Neutrophil (primary cell): ENCODE measurements at regions not wholly inside any gene's neighbourhood (a gene's known extent, or its start where the extent isn't known, plus 50 kb on each side); places are given as distances from the start of the nearest gene placed in this dataset.

Experiments
- H3K27ac ChIP-seq: fragments of 200-600 bp; sonication (generic); 2 replicates; pipeline ENCODE4 v1.5.1; 2016; ENCODE audit warnings: mild to moderate bottlenecking, moderate library complexity
- H3K27me3 ChIP-seq: fragments of 200-600 bp; sonication (generic); 2 replicates; pipeline ENCODE4 v1.6.0; 2016; ENCODE audit warnings: mild to moderate bottlenecking
- H3K36me3 ChIP-seq: fragments of 200-600 bp; sonication (generic); 2 replicates; pipeline ENCODE4 v1.5.1; 2017
- H3K4me1 ChIP-seq, 2 experiments: fragments of 200-600 bp in 1 of 2; sonication (generic) in 1 of 2; 1 replicate in 1 of 2; 2 replicates in 1 of 2; pipeline versions ENCODE4 v1.5.1 to v1.6.1; 2013 to 2016; ENCODE audit warnings: low read depth in 1 of 2, low read length in 1 of 2, mild to moderate bottlenecking in 1 of 2, moderate library complexity in 1 of 2; ENCODE audit not compliant: control insufficient read depth in 1 of 2, insufficient read depth in 1 of 2
- H3K4me3 ChIP-seq, 2 experiments: fragments of 200-600 bp in 1 of 2; sonication (generic) in 1 of 2; 1 replicate in 1 of 2; 2 replicates in 1 of 2; pipeline ENCODE4 v1.5.1; 2013 to 2016; ENCODE audit warnings: low read depth in 1 of 2, low read length in 1 of 2, mild to moderate bottlenecking in 1 of 2, moderate library complexity in 1 of 2
- H3K9me3 ChIP-seq: fragments of 200-600 bp; sonication (generic); 2 replicates; pipeline ENCODE4 v1.5.1; 2016
- CTCF ChIP-seq: fragments of 200-600 bp; sonication (generic); IDR thresholded peaks from 2 replicates; pipeline ENCODE4 v1.5.1; 2016; ENCODE audit warnings: antibody characterized with exemption

DNA sequence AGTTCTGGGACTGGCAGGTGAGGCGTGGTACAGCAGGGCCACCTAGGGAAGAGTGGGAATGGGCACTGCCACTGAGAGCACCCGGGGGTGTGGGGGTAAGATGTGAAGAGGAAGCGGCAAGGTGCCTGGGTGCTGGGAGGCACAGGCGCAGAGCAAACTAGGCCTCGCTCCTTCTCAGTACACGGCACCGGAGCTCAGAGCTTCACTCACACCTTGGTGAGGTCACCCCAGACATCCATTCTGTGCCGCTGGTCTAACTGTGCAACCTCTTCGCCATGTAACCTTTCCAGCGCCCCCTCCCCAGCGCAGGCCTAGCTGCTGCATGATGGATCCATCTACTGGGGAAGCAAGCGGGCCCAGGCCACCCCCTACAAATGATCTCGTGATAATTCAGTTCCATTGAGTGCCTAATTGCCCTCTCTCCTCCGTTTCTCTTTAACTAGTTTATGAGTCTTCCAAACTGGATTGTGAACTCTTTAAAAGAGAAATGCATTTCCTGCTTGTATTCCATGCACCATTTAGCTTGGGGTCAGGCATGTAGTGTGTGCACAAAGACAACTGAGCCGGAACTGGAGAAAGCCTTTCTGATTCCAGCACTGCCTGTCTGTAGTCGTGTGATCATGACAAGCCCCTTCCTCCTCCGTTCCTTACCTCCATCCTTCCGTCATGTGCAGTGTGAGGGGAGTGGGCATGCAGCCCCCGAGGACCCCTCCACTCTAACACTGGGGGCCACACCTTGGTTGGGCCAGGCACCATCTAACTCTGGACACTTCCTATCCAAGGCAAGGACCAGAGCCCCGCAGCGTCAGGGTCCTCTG is 1475.2 kb downstream of the TBC1D22A start:
- H3K4me3 ChIP-seq = no peak overlapping the region
- TF ChIP-seq CTCF = no peak
- no peaks in the 10 kb centered on the region for H3K9me3 ChIP-seq
- H3K27me3 ChIP-seq = peaks cover 11% of the 10 kb centered on the region
- no peaks in the 10 kb centered on the region for H3K36me3 ChIP-seq
- no peak overlapping the region for H3K27ac ChIP-seq
- H3K4me1 ChIP-seq = no peaks in the 10 kb centered on the region

DNA sequence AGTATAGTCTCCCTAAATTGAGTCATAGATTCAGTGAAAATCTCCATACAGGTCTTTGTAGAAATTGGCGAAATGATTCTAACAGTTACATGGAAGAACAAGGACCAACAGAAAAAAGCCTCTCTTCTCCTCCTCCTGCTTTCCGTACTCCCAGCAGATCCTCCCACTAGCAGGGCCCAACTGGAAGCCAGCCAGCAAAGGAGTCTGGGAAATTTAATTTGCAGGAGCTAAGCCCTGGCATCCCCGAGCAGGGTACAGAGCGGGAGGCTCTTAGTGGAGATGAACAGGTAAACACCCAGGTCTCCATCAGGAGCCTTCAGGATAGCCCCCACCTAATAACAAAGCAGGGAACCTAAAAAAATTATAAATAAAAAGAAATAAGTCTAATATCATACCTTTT is 1473.8 kb downstream of the TBC1D22A start:
- no peaks in the 10 kb centered on the region for H3K9me3 ChIP-seq
- H3K27me3 ChIP-seq = peaks cover 11% of the 10 kb centered on the region
- no peaks in the 10 kb centered on the region for H3K36me3 ChIP-seq
- no peaks in the 10 kb centered on the region for H3K4me1 ChIP-seq
- H3K4me3 ChIP-seq = no peak overlapping the region
- H3K27ac ChIP-seq = no peak overlapping the region
- no peak for TF ChIP-seq CTCF

GRCh38 chr22:48235744-48236143 is 1473.3 kb downstream of the TBC1D22A start:
- TF ChIP-seq CTCF = no peak
- Histone ChIP-seq H3K27me3 (peaks cover 11% of the 10 kb centered on the region), H3K9me3 (no peaks in the 10 kb centered on the region), H3K4me1 (no peaks in the 10 kb centered on the region), H3K36me3 (no peaks in the 10 kb centered on the region), H3K4me3 (no peak overlapping the region), H3K27ac (no peak overlapping the region)

GRCh38 chr22:48234011-48234410 is 1471.6 kb downstream of the TBC1D22A start:
- Histone ChIP-seq H3K36me3 (no peaks in the 10 kb centered on the region), H3K4me1 (no peaks in the 10 kb centered on the region), H3K9me3 (no peaks in the 10 kb centered on the region), H3K27me3 (peaks cover 4% of the 10 kb centered on the region), H3K27ac (no peak overlapping the region), H3K4me3 (no peak overlapping the region)
- no peak for TF ChIP-seq CTCF

- Histone ChIP-seq H3K27ac (no peak overlapping the region), H3K36me3 (no peaks in the 10 kb centered on the region), H3K9me3 (no peaks in the 10 kb centered on the region), H3K4me1 (no peaks in the 10 kb centered on the region), H3K27me3 (peaks cover under 1% of the 10 kb centered on the region), H3K4me3 (no peak overlapping the region)
- no peak for TF ChIP-seq CTCF
These were observed 1471.1 kb downstream of the TBC1D22A start for GRCh38 chr22:48233586-48233985.
